Osteocyte (in vitro differentiated cells): ENCODE measurements at regions not wholly inside any gene's neighbourhood (a gene's known extent, or its start where the extent isn't known, plus 50 kb on each side); places are given as distances from the start of the nearest gene placed in this dataset.

Experiments used
- DNase-seq: peaks from one replicate; pipeline ENCODE4 v3.0.0; 2021; ENCODE audit warnings: mixed read lengths; ENCODE audit not compliant: unreplicated experiment; ENCODE audit errors: extremely low spot score
- H3K27ac Mint-ChIP-seq: one replicate; pipeline ENCODE4 v1.8.0; 2021; ENCODE audit warnings: mild to moderate bottlenecking, mixed read lengths; ENCODE audit not compliant: unreplicated experiment
- H3K27me3 Mint-ChIP-seq: one replicate; pipeline ENCODE4 v1.8.0; 2021; ENCODE audit warnings: mixed read lengths; ENCODE audit not compliant: unreplicated experiment
- H3K36me3 Mint-ChIP-seq: one replicate; pipeline ENCODE4 v1.8.0; 2021; ENCODE audit warnings: mixed read lengths; ENCODE audit not compliant: unreplicated experiment
- H3K4me1 Mint-ChIP-seq: one replicate; pipeline ENCODE4 v1.8.0; 2021; ENCODE audit warnings: mixed read lengths; ENCODE audit not compliant: unreplicated experiment
- H3K4me3 Mint-ChIP-seq: one replicate; pipeline ENCODE4 v1.8.0; 2021; ENCODE audit warnings: mild to moderate bottlenecking, moderate library complexity, mixed read lengths; ENCODE audit not compliant: unreplicated experiment
- H3K9me3 Mint-ChIP-seq: one replicate; pipeline ENCODE4 v1.8.0; 2021; ENCODE audit warnings: mixed read lengths; ENCODE audit not compliant: unreplicated experiment
- TF ChIP-seq, protein P1 (sequence below): fragments of 200-600 bp; sonication (generic); IDR thresholded peaks from 2 replicates; pipeline ENCODE4 v1.5.0; 2021; ENCODE audit warnings: antibody characterized with exemption, mild to moderate bottlenecking, moderate library complexity

DNA sequence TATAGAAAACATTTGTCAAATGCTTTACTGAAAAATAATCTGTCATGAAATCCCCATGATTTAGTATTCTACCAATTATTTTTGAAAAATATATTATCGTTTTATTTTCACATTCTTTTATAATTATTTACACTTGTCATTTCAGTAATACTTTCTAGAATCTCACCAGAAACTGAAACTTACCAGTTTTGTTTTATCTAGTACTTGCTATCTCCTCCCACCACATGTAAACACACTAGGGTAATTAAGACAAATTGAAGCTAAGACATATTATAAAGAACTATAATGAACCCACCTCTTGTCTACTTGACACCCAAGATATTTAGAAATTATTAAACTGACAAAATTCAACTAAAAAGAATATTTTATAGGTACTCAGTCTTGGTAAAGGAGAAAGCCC, 51.5 kb upstream of the GRM3 start:
- H3K27ac Mint-ChIP-seq: no peak overlapping the region
- DNase-seq: no peak
- TF ChIP-seq, protein P1, sequence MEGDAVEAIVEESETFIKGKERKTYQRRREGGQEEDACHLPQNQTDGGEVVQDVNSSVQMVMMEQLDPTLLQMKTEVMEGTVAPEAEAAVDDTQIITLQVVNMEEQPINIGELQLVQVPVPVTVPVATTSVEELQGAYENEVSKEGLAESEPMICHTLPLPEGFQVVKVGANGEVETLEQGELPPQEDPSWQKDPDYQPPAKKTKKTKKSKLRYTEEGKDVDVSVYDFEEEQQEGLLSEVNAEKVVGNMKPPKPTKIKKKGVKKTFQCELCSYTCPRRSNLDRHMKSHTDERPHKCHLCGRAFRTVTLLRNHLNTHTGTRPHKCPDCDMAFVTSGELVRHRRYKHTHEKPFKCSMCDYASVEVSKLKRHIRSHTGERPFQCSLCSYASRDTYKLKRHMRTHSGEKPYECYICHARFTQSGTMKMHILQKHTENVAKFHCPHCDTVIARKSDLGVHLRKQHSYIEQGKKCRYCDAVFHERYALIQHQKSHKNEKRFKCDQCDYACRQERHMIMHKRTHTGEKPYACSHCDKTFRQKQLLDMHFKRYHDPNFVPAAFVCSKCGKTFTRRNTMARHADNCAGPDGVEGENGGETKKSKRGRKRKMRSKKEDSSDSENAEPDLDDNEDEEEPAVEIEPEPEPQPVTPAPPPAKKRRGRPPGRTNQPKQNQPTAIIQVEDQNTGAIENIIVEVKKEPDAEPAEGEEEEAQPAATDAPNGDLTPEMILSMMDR: no peak
- no peak overlapping the region for H3K4me3 Mint-ChIP-seq
- H3K9me3 Mint-ChIP-seq: peaks cover under 1% of the 10 kb centered on the region
- no peaks in the 10 kb centered on the region for H3K36me3 Mint-ChIP-seq
- no peaks in the 10 kb centered on the region for H3K4me1 Mint-ChIP-seq
- H3K27me3 Mint-ChIP-seq: no peaks in the 10 kb centered on the region

DNA sequence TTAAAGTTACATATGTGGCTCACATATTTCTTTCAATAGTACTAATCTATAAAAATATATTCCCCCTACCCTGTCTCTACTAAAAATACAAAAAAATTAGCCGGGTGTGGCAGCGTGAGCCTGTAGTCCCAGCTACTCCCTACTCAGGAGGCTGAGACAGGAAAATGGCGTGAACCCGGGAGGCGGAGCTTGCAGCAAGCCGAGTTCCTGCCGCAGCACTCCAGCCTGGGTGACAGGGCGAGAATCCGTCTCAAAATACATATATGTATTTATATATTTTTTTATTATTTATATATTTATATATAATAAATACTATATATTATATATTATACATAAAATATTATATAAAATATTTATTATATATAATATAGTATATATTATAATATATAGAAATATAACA, 69.7 kb upstream of the GRM3 start:
- no peaks in the 10 kb centered on the region for H3K27me3 Mint-ChIP-seq
- H3K36me3 Mint-ChIP-seq: no peaks in the 10 kb centered on the region
- DNase-seq: no peak
- H3K4me1 Mint-ChIP-seq: no peaks in the 10 kb centered on the region
- H3K9me3 Mint-ChIP-seq: peaks cover 9% of the 10 kb centered on the region
- TF ChIP-seq, protein P1: no peak
- H3K27ac Mint-ChIP-seq: no peak overlapping the region
- H3K4me3 Mint-ChIP-seq: no peak overlapping the region

DNA sequence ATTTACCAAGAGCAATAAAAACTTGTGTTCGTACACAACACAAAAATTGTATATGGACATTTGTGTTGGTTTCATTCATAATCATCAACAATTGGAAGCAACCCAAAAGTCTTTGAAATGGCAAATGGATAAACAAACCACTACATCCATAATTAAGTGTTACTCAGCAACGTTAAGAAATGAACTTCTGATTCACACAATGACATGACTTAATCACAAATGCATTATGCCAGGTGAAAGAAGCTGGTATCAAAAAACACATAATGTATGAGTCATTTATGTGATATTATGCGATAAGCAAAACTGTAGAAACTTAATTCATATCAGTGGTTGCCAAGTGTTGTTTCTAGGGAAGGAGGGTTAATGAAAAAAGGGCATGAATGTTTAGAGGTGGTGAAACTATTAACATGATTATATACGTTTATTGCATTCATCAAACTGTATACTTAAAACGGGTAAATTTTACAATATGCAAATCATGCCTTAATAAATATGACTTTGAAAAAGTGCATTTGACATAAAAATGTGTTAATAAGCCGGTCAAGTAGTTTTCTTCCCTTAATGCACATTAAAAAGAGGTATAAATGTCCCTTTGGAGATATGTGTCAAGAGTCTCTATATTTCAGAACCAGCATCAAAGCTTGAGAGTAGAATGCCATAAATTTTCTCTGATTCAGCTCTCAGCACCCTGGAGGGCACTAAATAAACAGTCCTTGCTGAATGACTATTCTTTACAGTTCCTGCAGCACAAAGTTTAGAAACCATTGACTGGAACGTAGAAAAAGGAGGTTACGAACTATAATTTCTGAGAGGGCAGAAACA, 84.8 kb upstream of the GRM3 start:
- Mint-ChIP-seq H3K4me3 (no peak overlapping the region), H3K9me3 (no peaks in the 10 kb centered on the region), H3K4me1 (no peaks in the 10 kb centered on the region), H3K27me3 (no peaks in the 10 kb centered on the region), H3K36me3 (no peaks in the 10 kb centered on the region), H3K27ac (no peak overlapping the region)
- DNase-seq: no peak
- TF ChIP-seq, protein P1: no peak

DNA sequence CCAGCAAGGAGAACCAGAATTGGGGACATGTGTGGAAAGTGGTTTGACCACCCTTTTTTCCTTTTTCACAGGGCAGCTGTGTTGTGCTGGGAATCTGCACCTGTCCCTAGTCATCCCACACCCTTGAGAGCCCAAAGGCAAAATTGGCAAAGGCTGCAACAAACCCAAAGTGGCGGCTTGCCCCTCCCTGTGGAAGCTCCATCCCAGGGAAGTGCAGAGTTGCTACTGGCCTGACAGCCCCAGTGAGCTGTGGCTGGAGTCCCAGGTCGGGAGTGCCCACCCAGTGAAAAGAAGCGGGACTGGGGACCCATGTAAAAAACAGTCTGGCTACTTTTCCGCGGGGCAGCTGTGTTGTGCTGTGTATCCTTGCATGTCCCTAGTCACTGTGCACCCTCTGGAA, 109.1 kb upstream of the GRM3 start:
- no peaks in the 10 kb centered on the region for H3K9me3 Mint-ChIP-seq
- H3K4me3 Mint-ChIP-seq: no peak overlapping the region
- no peaks in the 10 kb centered on the region for H3K36me3 Mint-ChIP-seq
- H3K27ac Mint-ChIP-seq: no peak overlapping the region
- TF ChIP-seq, protein P1: no peak
- H3K27me3 Mint-ChIP-seq: no peaks in the 10 kb centered on the region
- H3K4me1 Mint-ChIP-seq: no peaks in the 10 kb centered on the region
- DNase-seq: no peak

DNA sequence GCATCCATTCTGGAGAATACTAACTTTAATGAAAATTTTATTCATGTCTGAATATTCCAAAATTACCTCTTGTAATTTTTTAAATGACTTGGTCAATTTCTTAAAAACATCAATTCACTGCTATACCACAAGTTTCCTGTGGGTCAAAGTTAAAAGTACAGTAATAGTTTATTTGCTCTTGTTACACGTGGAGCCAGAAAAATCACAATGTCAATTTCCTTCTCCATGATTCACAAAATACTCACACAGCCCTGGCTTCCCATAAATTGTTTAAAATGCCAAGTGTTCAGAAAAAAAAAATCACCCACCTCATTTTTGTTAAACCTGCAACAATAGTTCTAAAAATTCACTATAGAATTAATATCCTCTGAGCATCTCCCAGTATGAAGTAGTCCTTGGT, 139.5 kb upstream of the GRM3 start:
- H3K27me3 Mint-ChIP-seq: peaks cover 3% of the 10 kb centered on the region
- TF ChIP-seq, protein P1: no peak
- H3K4me3 Mint-ChIP-seq: no peak overlapping the region
- no peaks in the 10 kb centered on the region for H3K36me3 Mint-ChIP-seq
- no peaks in the 10 kb centered on the region for H3K9me3 Mint-ChIP-seq
- no peaks in the 10 kb centered on the region for H3K4me1 Mint-ChIP-seq
- DNase-seq: no peak
- no peak overlapping the region for H3K27ac Mint-ChIP-seq
